ENCODE measurements at regions not wholly inside any gene's neighbourhood (a gene's known extent, or its start where the extent isn't known, plus 50 kb on each side); places are given as distances from the start of the nearest gene placed in this dataset.

- TF ChIP-seq EZH2 (IDR thresholded peaks at IDR 0.05; ENCODE audit: borderline replicate concordance, insufficient read depth, low read depth, low read length, poor library complexity, severe bottlenecking) (no peak), CTCF (IDR thresholded peaks at IDR 0.05) (no peak)
These were observed 456.3 kb upstream of the ONECUT1 start for GRCh38 chr15:53246404-53246803.

Measured in B cell (primary cell).